ENCODE measurements at regions not wholly inside any gene's neighbourhood (a gene's known extent, or its start where the extent isn't known, plus 50 kb on each side); places are given as distances from the start of the nearest gene placed in this dataset.

DNA sequence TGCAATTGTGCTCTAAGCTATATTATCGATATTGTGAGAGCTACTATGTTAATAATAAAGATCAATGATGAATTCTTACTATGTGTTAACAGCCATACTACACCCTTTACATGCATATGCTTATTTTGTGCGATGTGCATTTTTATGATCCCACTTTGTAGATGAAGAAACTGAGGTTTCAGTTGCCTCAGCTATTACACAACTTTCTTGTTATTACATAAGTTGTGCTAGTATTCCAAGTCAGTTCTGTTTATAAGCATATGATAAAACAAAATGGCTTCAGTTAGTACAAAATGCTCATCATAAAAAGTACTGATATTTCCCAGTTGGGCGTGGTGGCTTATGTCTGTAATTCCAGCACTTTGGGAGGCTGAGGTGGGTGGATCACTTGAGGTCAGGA is 471.5 kb upstream of the DCN start:
- H3K9me3 Mint-ChIP-seq (ENCODE audit: insufficient read depth) = no peaks in the 10 kb centered on the region
- ChIA-PET POLR2A (no interaction called here), CTCF (no interaction called here)

GRCh38 chr12:91651728-91652127 is 469.1 kb upstream of the DCN start:
- ChIA-PET CTCF (no interaction called here), POLR2A (no interaction called here)
- DNase-seq = no peak
- no peak overlapping the region for H3K4me3 ChIP-seq (ENCODE audit: control extremely low read depth in 1 of 5, extremely low read depth in 1 of 5, insufficient read depth in 1 of 5, low read depth in 2 of 5, low read length in 4 of 5)
- ATAC-seq (ENCODE audit: low read depth) = no peak
- H3K4me2 ChIP-seq (replicated peaks; ENCODE audit: low read depth, low read length, poor library complexity, severe bottlenecking) = no peak overlapping the region
- no peaks in the 10 kb centered on the region for H3K9me3 Mint-ChIP-seq (ENCODE audit: insufficient read depth)
- no peaks in the 10 kb centered on the region for H3K4me1 Mint-ChIP-seq
- H2AFZ ChIP-seq (ENCODE audit: insufficient read depth, low read depth, low read length, poor library complexity, severe bottlenecking) = no peak overlapping the region
- no peaks in the 10 kb centered on the region for H3K4me1 ChIP-seq (ENCODE audit: control insufficient read depth in 2 of 2, insufficient read depth in 2 of 2, low read length in 2 of 2)
- peaks cover 0 to 4% (median 0%) of the 10 kb centered on the region in 4 experiments for H3K27me3 ChIP-seq (replicated peaks in 1 of 4; ENCODE audit: control extremely low read depth in 1 of 4, control insufficient read depth in 3 of 4, insufficient read depth in 4 of 4, low read length in 3 of 4)
- intact Hi-C loops (cut with micrococcal nuclease) = no loop called here
- no peak overlapping the region for H3K27ac Mint-ChIP-seq
- H3K27me3 Mint-ChIP-seq = peaks cover 19% of the 10 kb centered on the region
- no peak overlapping the region for H3K27ac ChIP-seq (ENCODE audit: low read length in 2 of 2)
- peaks cover 0 to 1% (median 0%) of the 10 kb centered on the region in 3 donors for H3K9me3 ChIP-seq (ENCODE audit: control extremely low read depth in 1 of 3, control insufficient read depth in 2 of 3, insufficient read depth in 1 of 3, low read length in 2 of 3)
- H3K79me2 ChIP-seq (ENCODE audit: control insufficient read depth, insufficient read depth, low read length) = no peaks in the 10 kb centered on the region
- no peak overlapping the region for H3K4me3 Mint-ChIP-seq
- no peaks in the 10 kb centered on the region for H3K36me3 ChIP-seq (replicated peaks in 1 of 2; ENCODE audit: control extremely low read depth in 1 of 2, control insufficient read depth in 1 of 2, extremely low read depth in 1 of 2, insufficient read depth in 2 of 2, low read length in 1 of 2)
- TF ChIP-seq EZH2 (IDR thresholded peaks at IDR 0.05; ENCODE audit: borderline replicate concordance, insufficient read depth, low read depth, low read length, poor library complexity, severe bottlenecking) = no peak
- TF ChIP-seq, protein P1, sequence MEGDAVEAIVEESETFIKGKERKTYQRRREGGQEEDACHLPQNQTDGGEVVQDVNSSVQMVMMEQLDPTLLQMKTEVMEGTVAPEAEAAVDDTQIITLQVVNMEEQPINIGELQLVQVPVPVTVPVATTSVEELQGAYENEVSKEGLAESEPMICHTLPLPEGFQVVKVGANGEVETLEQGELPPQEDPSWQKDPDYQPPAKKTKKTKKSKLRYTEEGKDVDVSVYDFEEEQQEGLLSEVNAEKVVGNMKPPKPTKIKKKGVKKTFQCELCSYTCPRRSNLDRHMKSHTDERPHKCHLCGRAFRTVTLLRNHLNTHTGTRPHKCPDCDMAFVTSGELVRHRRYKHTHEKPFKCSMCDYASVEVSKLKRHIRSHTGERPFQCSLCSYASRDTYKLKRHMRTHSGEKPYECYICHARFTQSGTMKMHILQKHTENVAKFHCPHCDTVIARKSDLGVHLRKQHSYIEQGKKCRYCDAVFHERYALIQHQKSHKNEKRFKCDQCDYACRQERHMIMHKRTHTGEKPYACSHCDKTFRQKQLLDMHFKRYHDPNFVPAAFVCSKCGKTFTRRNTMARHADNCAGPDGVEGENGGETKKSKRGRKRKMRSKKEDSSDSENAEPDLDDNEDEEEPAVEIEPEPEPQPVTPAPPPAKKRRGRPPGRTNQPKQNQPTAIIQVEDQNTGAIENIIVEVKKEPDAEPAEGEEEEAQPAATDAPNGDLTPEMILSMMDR (IDR thresholded peaks at IDR 0.05) = no peak
- no peaks in the 10 kb centered on the region for H4K20me1 ChIP-seq (ENCODE audit: control insufficient read depth, insufficient read depth, low read length, poor library complexity, severe bottlenecking)
- H3K9ac ChIP-seq (ENCODE audit: low read length) = no peak overlapping the region

More for the DNA sequence above, 471.5 kb upstream of the DCN start:
- Histone ChIP-seq H3K9me3 (ENCODE audit: control extremely low read depth in 1 of 3, control insufficient read depth in 2 of 3, insufficient read depth in 1 of 3, low read length in 2 of 3) (peaks cover 0 to 1% (median 0%) of the 10 kb centered on the region in 3 donors), H3K79me2 (ENCODE audit: control insufficient read depth, insufficient read depth, low read length) (no peaks in the 10 kb centered on the region), H4K20me1 (ENCODE audit: control insufficient read depth, insufficient read depth, low read length, poor library complexity, severe bottlenecking) (no peaks in the 10 kb centered on the region), H3K4me1 (ENCODE audit: control insufficient read depth in 2 of 2, insufficient read depth in 2 of 2, low read length in 2 of 2) (no peaks in the 10 kb centered on the region), H3K27ac (ENCODE audit: low read length in 2 of 2) (no peak overlapping the region), H3K36me3 (replicated peaks in 1 of 2; ENCODE audit: control extremely low read depth in 1 of 2, control insufficient read depth in 1 of 2, extremely low read depth in 1 of 2, insufficient read depth in 2 of 2, low read length in 1 of 2) (no peaks in the 10 kb centered on the region), H3K9ac (ENCODE audit: low read length) (no peak overlapping the region), H2AFZ (ENCODE audit: insufficient read depth, low read depth, low read length, poor library complexity, severe bottlenecking) (no peak overlapping the region), H3K4me3 (ENCODE audit: control extremely low read depth in 1 of 5, extremely low read depth in 1 of 5, insufficient read depth in 1 of 5, low read depth in 2 of 5, low read length in 4 of 5) (no peak overlapping the region), H3K27me3 (replicated peaks in 1 of 4; ENCODE audit: control extremely low read depth in 1 of 4, control insufficient read depth in 3 of 4, insufficient read depth in 4 of 4, low read length in 3 of 4) (peaks cover 0 to 4% (median 0%) of the 10 kb centered on the region in 4 experiments), H3K4me2 (replicated peaks; ENCODE audit: low read depth, low read length, poor library complexity, severe bottlenecking) (no peak overlapping the region)
- Mint-ChIP-seq H3K4me1 (no peaks in the 10 kb centered on the region), H3K4me3 (no peak overlapping the region), H3K27ac (no peak overlapping the region), H3K27me3 (peaks cover 9% of the 10 kb centered on the region)
- WGBS (ENCODE audit: insufficient coverage) = no CpG with 5 or more reads among the region's 3 CpGs
- TF ChIP-seq, protein P1 (IDR thresholded peaks at IDR 0.05) = no peak
- no peak for TF ChIP-seq EZH2 (IDR thresholded peaks at IDR 0.05; ENCODE audit: borderline replicate concordance, insufficient read depth, low read depth, low read length, poor library complexity, severe bottlenecking)
- no peak for ATAC-seq (ENCODE audit: low read depth)
- no peak for DNase-seq
- intact Hi-C loops (cut with micrococcal nuclease) = no loop called here
